ENCODE measurements at regions not wholly inside any gene's neighbourhood (a gene's known extent, or its start where the extent isn't known, plus 50 kb on each side); places are given as distances from the start of the nearest gene placed in this dataset.

GRCh38 chr18:59760212-59760611, 63.0 kb upstream of the CCBE1 start:
- TF ChIP-seq POLR2A (IDR thresholded peaks at IDR 0.05; ENCODE audit: low read length): no peak
- no peak for TF ChIP-seq GATA1 (IDR thresholded peaks at IDR 0.05; ENCODE audit: low read depth, low read length)
